ENCODE measurements at regions not wholly inside any gene's neighbourhood (a gene's known extent, or its start where the extent isn't known, plus 50 kb on each side); places are given as distances from the start of the nearest gene placed in this dataset.

- DNase-seq = no peak
Observed at GRCh38 chr18:38368886-38369285, 803.3 kb upstream of the CELF4 start.

GRCh38 chr18:38368246-38368645 lies 802.6 kb upstream of the CELF4 start:
- DNase-seq = no peak

DNA sequence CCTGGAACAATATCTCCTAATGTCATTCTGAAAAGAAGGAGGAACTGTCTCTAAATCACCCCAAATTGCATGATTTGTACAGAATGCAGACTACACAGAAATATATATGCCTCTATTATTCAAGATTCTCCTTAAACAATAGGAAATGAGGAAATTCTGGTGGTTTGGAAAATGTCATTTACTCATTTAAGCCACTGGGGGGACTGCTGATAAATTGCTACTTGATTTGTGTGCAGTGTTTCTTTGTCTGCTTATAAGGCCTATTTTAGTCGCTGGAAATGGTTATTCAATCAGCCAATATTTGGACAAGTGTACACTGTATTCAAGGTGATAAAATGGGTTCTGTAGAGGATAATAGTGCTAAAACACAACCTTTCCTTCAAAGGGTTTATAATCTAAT lies 801.9 kb upstream of the CELF4 start:
- no peak for DNase-seq

DNA sequence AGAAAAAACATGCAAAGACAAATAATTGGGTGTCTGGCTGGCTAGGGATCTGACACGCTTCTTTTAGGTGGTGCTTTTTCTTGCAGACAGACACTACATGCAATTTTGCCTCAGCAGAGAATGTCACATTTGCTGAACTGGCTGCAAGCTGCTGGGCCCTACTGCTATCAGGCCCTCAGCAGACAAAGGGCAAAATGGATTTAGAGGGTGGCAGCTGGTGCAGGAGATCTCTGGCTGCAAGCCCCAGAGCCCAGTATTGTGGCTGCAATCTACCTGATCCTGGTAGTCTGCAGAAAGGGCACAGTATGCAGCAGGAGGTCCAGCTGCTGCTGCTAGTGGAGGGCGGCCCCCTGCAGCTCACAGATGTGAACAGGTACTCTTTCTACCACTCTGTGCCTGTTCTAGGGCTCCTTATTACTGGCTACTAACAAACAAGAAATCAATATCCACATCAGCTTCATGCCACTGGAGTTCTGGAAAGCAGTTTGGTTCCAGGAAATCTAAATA lies 796.7 kb upstream of the CELF4 start:
- no peak for DNase-seq

- DNase-seq = no peak
Observed at GRCh38 chr18:38358805-38359657, 793.4 kb upstream of the CELF4 start.

DNA sequence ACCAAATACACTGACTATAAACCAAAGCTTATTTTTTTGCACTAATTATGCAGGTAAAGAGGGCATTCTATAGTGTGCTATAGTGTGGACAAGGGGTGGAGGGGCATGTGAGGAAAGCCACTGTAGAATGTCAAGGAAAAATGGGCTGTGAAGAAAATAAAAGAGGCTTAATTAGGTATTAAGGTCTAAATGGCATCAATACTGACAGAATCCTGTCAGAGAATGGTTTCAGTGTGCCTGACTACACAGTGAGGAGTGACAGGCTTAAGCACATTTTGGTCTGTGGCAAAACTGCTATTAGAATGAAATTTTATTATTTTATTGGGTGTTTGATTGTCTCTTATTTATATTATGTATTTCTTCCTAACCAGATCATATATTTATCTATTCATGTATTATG lies 787.6 kb upstream of the CELF4 start:
- DNase-seq = no peak

DNA sequence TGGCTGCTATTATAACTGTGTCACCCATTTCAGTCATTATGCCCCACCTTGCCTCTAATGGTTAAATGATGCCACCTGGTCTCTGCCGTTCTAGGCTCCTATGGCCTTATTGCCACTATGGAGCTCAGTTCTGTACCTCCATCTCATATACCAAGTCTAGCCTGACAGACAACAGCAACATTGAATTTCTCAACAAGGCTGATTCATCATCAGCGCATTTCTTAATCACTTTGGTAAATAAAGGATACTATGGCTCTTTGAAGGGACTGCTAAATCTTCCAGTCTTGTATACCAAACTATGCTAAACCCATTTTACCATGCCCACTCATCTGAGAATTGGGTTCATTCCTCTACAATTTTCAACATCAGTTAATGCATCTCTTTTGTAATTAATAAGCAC lies 784.5 kb upstream of the CELF4 start:
- no peak for DNase-seq

DNA sequence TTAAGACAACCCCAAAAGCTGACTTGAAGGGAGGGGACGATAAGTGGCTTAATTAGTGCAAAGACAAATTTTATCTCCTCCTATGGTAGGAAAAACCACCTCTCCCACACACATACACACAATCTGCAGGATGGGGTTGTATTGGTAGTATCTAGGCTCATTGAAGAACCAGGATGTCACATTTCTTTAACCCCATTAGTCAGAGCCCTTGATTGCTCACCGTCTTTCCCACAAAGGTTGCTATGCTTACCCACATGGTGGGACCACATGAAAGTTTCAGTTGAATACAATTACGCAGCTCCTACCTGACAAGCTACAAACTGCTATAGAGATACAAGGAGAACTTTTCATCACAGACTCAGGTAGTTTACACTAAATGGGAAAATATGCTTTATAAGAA lies 765.0 kb upstream of the CELF4 start:
- no peak for DNase-seq

- DNase-seq = no peak
Observed at GRCh38 chr18:38329145-38329544, 763.5 kb upstream of the CELF4 start.

- no peak for DNase-seq
Observed at GRCh38 chr18:38322206-38322605, 756.6 kb upstream of the CELF4 start.

- DNase-seq = no peak
Observed at GRCh38 chr18:38321262-38321661, 755.7 kb upstream of the CELF4 start.

DNA sequence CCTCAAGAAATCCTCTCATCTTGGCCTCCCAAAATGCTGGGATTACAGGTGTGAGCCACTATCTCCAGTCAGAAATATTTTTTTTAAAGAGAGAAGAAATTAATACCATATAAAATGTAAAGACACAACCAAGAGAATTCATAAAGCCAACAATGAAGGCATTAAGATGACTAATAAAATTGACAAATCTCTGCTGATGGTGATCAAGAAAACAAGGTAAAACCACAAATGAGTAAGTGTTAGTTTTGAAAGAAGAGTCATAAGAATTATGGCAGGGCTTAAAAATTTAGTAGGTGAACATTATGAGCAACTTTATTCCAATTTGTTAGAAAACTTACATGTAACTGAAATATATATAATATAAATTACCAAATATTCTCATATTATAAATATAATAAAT lies 752.8 kb upstream of the CELF4 start:
- no peak for DNase-seq

DNA sequence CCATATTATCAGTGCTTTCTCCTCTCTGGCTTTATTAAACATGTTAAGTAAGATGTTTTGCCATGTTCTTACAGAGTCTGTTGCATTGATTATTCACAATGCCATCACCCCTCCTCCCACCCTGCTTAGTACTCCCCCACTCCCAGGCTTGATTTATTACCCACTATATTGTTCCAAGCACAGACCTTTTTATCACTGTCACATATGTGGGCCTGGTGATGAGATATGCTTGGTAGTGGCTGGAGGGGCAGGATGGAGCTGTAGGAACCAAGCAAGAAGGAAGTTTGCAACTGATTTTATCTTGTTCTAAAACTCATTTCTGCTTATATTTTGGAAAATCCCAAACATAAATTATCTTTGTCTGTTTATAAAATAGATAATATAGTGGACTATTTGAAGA lies 748.2 kb upstream of the CELF4 start:
- no peak for DNase-seq

GRCh38 chr18:38312532-38312931 lies 746.9 kb upstream of the CELF4 start:
- DNase-seq = no peak

DNA sequence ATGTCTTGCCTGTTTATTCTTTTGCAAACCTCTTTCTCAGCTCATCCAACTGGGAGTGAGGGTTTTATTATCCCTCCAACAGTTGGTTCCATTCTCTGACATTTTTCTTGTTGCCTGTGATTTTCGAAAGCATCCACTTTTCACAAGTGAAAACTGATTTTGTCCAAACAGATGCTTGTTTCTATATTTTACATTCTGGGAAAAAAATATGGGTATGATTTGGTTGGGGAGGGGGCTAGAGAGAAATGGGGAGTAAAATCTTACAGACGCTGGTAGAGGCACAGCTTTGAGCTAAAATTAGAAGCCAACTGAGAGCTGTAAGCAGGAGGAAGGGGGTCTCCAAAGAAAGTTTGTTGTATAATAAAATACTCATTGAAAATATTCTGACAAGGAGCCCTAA lies 745.3 kb upstream of the CELF4 start:
- no peak for DNase-seq

- DNase-seq = no peak
Observed at GRCh38 chr18:38307914-38308313, 742.3 kb upstream of the CELF4 start.

DNA sequence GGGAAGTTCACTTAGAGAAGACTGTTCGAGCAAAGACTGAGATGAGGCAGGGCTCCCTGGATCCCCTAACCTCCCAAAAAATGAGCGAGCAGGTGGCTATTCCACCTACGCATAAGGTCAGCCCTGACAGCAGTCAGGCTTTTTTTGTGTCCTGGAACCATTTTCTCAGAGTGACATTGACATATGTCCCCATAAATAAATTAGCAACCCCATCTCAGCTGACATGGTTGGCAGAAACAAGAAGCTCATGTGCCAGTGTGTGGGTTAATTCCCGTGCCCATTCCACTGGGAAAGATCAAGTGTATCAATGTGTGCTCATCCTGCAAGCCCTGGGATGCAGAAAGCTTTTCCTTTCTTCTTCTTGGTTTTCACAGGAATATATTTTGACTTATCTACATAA lies 740.4 kb upstream of the CELF4 start:
- no peak for DNase-seq

DNA sequence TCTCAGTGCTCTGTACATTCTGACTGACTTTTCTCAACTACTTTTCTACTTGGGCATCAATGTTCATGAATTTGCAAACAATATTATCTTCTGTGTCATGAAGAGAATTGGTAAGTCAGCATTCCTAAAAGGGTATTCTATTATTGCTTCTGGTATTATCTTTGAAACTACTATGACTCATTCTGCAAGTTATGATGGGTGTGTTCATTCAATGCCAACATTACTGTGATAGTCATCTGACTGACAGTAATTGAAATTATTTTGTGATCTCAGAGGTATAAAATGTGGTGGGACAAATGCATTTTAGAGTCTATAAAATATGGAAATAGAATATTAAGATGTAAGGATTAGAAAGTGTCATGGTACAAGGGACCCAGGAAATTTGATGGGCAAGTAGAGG lies 736.0 kb upstream of the CELF4 start:
- no peak for DNase-seq

DNA sequence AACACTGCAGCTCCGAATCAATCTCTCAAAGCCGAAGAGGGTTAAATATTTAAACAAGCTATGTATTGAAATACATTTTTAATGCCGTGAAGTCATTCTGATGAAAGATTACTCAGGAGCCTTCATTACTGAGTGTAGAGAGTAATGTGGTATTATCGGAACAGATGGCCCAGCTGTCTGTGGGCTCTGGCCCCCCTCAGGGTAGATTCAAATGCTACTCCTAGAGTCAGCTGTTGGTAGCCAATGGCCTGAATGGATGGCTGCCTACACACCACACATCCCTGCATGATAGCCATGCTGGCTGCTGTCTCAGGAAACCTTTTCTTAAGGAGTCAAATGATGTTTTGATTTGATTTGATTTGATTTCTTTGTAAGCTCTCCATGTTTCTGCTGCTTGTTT lies 732.3 kb upstream of the CELF4 start:
- DNase-seq = no peak

DNA sequence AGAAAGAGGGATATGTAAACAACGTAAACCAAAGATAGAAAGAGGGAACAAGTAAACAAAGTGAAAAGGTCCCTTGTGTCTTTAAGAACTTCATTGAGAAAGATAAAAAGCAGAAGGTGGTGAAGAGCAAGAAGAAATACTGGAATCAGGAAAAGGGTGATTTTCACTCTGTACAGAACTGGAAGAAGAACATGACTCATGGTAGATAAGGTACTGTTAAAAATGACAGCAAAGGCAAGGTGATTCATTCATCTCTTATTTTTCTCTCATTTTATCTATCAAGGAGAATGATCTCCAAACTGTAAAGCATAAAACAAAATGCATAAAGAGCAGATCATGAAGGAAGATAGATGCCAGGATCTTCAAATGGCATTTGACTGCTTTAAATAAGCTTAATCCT lies 724.6 kb upstream of the CELF4 start:
- no peak for DNase-seq

- no peak for DNase-seq
Observed at GRCh38 chr18:38284972-38285371, 719.4 kb upstream of the CELF4 start.

DNA sequence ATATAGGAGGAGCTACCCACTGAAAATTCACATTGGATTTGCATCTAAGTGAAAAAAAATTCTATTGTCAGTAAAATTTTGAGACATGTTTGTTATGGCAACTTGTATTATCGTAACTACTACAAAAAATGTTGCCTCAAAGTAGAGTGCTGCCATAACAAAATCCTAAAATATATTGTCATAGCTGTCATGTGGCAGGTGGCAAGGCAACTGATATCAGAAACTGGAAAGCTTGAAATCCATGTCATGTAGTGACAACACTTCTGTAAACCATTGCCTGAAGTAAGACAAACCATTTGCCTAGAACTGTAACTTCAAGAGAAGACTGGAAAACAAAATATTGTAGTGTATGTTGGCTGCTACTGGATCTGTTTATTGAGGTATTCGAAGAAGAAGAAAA lies 697.5 kb upstream of the CELF4 start:
- DNase-seq = no peak

GRCh38 chr18:38262661-38263060 lies 697.1 kb upstream of the CELF4 start:
- no peak for DNase-seq

GRCh38 chr18:38257661-38258060 lies 692.1 kb upstream of the CELF4 start:
- DNase-seq = no peak

DNA sequence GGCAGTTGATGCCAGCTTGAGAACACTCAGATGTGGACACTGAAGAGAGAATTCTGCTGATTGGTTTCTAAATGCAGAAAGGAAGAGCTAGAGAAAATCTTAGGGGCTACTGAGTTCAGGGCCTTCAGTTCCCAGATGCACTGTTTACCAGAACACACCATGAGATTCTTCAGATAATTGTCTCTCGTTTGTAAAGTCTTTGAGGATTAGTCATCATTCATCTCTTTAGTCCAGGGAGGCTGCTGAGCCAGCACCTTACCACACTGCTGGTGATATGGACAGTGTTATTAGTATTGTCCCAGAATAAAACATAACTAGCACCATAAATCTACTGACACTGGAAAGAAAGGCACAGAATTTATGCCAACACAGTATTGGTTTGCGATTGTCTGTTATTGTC lies 690.8 kb upstream of the CELF4 start:
- DNase-seq = no peak

Data from T1000 (cell line).